DMS53 (cell line): ENCODE measurements at regions not wholly inside any gene's neighbourhood (a gene's known extent, or its start where the extent isn't known, plus 50 kb on each side); places are given as distances from the start of the nearest gene placed in this dataset.
A peak's percentile ranks its signal among the peaks of the same experiment; 100 is the strongest.

Experiments used
- DNase-seq: peaks from one replicate; lab custom pipeline; 2025; lab: John Stamatoyannopoulos, UW

DNA sequence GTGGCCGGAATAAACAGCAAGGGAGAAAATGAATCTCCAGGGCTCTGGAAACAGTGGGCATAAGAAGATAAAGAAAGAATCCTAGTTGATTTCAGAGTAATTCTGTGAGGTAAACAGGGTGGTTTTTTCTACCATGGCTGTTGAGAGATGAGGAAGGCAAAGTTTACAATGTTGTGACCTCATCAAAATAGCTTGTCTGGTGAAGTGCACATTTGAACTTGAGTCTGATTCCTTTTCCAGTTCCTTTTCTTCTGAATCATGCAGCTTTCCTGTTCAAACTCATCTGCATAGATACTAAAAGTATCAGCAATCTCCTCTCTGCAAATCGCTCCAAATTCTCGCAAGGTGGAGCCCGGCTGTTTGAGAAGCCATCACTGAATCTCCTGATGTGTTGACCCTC is 161.7 kb downstream of the PLPP3 start:
- no peak for DNase-seq

DNA sequence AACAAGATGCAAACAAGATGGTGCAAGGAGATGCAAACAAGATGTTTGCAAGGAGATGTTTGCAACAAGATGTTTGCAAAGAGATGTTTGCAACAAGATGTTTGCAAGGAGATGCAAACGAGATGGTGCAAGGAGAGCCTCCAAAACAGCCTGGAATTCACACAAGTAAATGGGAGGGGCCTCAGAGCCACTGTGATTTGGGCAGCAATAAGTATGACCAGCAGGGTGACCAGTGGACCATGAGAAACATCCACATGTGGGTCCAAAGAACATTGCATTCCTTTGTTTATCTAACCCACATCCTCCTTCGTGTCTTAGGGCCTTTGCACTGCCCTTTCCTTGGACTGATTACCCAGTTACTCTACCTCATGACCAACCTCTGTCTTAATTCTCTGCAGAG is 162.9 kb downstream of the PLPP3 start:
- DNase-seq, result peak; percentile 29

- DNase-seq, result no peak
Observed at GRCh38 chr1:56415720-56416119, 163.6 kb downstream of the PLPP3 start.

DNA sequence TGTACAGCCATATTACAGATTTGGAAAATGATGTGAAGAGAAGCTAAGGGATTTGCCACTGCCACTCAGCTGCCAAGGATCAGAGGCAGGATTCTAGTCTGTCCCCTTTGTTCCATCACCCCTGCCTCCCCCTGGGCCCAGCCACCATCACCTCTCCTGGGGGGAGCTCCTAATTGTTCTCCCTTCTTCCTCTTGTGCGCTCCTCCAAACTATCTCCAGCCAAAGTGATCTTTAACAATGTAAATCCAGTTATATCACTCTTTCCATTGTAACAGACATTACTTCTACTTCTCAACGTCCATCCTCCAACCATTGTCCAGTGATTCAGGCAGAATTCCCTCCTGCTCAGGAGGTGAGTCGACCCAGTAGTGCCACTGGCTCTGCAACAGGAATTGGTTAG is 164.1 kb downstream of the PLPP3 start:
- peak; percentile 57 for DNase-seq

DNA sequence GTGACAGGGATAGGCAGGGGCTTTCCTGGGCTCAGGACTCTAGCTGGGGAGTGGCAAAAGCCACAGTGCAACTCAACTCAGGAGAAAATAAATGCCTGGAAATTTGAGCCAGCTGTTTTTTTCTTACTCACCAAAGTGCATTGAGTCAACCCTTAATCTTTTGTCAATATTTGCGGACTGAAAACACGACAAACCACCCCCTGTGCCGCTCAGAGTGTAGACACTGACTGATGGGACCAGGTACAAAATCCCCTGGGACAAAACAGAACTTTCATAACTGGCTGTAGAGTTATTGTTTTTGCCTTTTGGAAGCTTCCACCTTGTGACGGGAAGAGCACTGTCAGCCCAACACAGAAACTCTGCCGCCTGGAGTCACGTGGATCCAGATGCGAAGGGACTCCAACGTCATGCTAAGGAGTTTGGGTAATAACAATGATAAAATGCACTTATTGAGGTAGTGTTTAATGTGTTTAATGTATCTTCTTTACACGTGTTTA is 164.6 kb downstream of the PLPP3 start:
- DNase-seq, result peak; percentile 97

DNA sequence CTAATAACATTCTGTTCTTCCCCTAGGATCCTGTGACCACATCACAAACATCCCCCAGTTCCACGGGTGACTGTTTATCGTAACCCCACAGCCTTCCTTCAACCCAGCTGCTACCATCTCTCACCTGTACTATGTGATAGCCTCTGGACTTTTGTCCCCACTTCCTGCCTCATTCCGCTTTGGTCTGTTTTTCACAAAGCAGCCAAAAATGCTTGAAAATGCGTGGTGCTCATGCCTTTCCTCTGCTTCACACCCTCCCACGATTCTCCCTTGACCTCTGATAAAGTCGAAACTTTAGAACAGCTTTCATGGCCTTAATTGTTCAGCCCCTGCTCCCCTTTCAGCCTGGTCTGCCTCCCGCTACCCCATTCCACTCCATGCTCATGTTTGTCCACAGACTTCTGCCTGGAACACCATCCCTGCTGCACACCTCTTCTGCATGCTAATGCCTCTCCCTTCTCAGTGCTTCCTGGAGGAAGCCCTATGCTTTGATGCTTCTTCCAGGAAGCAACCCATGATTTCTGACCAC is 165.6 kb downstream of the PLPP3 start:
- peak; percentile 57 for DNase-seq

- no peak for DNase-seq
Observed at GRCh38 chr1:56411484-56412180, 167.7 kb downstream of the PLPP3 start.

DNA sequence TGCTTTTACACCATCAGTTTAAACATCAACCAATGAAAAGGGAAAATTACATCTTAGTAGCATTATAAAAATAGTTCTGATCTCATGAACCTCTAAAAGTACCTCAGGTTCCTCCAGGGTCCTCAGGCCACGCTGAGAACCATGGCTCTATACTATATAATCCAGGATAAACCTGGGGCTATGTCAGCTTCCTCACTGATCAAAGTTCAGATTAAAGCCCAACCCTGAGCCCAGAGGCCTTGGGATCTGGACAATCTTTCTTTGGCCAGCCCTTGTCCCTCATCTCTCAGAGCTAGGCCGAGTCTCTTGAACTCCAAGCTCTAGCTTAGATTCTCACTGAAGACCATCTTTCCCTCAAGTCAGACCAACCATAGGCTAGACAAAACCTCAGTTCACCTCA is 168.3 kb downstream of the PLPP3 start:
- DNase-seq, result no peak

GRCh38 chr1:56410405-56410804 is 169.0 kb downstream of the PLPP3 start:
- no peak for DNase-seq

DNA sequence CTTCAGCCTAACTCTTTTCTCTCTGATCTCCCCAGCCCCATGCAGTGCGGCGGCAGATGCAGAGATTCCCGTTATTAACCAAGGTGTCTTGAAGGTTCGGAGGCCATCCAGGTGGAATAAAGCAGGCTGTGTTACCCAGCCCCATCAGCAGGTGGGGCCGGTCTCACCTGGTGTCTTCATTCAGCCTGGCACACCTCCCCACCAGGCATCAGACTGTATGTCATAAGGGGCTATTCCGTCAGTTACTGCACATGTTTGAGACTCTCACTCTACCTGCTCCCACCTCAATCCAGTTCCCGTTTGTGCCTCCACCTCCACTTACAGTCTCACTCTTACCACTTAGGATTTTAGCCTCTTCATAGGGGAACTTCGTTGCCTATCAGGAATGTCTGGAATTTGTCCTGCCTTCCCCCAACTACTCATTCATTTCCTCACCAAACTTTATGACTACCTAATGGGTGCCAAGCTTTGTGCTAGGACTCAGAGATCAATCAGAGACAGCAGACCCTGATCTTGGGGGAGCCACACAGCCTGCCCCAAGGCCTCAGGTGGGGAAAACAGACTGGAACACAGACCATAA is 170.2 kb downstream of the PLPP3 start:
- peak; percentile 92 for DNase-seq

- DNase-seq, result peak; percentile 33
Observed at GRCh38 chr1:56406821-56407220, 172.5 kb downstream of the PLPP3 start.

DNA sequence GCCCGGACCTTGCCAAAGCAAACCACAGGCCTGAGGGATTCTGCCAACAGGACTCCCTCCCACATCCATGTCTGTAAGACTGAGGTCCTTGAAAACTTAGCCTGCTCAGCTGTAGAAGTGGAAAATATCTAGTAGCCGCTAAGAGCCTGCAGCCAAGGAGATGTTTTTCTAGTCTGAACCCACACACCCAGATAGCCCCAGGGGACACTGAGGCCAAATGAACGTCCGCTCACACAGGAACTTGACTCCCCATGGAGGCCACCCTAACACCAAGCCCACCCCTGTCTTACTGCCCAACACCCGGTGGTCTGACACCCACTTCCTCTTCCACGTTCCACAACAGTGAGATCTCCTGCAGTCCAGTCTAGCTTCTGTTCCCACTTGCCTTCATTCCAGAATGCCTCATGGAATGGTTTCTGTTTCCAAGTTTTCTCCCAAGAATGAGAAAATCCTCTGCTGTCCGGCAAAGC is 174.8 kb downstream of the PLPP3 start:
- DNase-seq, result no peak

GRCh38 chr1:56404066-56404465 is 175.3 kb downstream of the PLPP3 start:
- DNase-seq, result no peak

DNA sequence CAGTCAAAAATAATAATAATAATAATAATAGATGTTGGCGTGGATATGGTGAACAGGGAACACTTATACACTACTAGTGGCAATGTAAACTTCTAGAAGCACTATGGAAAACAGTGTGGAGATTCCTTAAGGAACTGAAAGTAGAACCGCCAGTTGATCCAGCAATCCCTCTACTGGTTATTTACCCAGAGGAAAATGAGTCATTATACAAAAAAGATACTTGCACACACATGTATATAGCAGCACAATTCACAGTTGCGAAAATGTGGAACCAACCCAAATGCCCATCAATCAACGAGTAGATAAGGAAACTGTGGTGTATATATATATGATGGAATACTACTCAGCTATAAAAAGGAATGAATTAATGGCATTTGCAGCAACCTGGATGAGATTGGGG is 176.0 kb downstream of the PLPP3 start:
- DNase-seq, result peak; percentile 21

DNA sequence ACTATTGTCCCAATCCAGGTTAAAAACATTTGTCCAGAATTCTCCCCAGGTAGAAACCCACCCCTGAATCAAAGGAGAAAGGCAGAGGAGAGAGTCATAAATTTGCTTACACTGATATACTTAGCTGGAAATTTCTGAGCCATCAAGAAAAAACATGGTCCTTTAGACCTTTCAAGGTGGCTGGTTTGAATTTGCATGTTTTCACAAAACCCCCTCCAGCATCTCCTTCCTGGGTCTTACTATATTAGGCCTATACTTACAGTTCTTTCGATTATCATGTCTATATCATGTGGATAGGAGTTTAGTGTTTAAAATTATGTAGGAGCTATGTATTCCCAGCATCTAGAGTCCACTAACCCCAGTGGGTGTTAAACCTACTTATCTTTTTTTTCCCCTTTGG is 178.2 kb downstream of the PLPP3 start:
- DNase-seq, result no peak

- DNase-seq, result no peak
Observed at GRCh38 chr1:56400526-56400925, 178.8 kb downstream of the PLPP3 start.

DNA sequence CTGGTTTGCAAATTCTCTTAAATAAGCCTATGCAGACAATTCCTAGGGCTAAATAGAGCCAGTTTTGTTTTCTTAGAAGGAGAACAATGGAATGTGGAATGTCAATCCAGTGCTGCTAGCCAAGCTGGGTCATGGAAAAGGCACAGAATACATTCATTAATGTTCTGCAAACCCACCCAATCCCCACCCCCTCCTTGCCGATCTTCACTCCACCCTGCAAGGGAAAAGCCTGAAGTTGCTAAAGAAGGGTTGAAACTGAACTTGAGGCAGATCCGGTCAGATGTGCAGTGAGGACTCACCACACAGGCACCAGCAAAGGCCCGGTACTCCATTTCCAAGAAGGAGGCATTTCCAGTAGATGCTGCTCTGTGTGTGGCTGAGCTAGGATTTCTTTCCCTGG is 179.6 kb downstream of the PLPP3 start:
- no peak for DNase-seq

DNA sequence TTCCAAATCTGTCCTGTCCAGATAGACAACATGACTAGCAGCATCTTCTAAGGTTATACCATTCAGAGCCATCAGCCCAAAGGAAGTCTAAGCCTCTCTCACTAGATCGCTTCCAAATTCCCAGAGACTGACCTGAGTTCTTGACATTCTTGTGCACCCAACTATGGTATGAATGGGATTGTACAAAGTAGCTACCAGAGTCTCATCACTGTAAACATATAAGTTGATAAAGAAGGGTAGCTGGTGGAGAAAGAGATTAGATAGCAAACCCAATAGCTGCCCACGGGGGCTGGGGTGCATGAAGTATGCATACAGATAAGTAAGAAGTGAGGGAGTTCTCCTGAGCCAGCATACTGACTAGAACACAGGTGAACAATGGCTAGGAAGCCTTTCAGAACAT is 180.0 kb downstream of the PLPP3 start:
- DNase-seq, result no peak

DNA sequence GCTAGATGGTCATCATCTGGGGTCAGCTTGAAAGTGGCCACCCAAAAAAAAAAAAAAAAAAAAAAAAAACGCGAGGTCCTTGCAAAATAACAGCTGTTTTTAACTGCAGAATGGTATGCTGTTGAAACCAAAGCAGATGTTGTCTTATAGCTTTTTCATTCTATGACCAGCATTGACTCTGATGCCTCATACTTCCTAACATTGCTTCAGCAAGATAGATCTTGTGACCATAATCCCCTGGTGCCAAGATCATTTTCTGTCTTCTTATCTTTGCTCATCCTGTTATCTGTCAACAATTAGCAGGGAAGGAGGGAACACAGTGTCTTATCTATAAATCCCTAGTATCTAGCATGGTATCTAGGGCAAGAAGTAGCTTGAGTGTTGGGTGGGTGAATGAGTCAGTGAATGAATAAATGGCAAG is 181.5 kb downstream of the PLPP3 start:
- no peak for DNase-seq

DNA sequence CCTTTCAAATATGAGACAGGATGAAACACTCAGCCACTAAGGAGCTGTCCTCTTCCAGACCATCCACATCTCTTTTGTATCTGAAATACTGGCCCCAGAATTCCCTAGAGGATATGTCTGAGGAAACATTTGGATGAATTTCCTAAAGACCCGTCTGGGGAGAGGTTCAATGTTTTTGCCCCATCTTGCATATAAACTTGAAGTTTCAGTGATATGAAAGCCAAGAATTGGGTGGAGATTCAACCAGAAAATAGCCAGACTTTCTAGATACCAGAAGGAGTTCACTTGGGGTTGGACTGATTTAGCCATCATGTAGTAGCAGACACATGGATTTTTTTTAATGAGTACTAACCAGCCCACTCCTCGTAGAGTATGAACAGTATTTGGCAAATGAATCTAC is 182.0 kb downstream of the PLPP3 start:
- no peak for DNase-seq

GRCh38 chr1:56396581-56396980 is 182.8 kb downstream of the PLPP3 start:
- no peak for DNase-seq

DNA sequence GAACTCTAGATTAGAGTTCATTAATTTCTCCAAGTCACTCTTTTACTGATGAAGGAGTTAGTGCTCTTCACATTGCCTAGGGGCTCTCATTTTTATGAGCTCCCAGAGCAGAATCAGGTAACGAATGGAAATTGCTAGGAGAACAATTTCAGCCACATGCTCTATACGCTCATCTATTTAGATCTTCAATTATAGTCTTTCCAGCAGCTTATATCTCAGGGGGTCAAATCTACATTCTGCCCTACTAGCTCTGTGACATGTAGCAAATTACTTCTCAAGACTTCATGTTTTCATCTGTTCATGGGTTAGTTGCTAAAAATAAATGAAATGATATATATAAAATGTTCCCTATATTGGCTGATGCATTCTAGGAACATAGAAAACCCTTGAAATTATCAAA is 183.6 kb downstream of the PLPP3 start:
- no peak for DNase-seq

- DNase-seq, result no peak
Observed at GRCh38 chr1:56394298-56394697, 185.1 kb downstream of the PLPP3 start.
